WTC11 (cell line): ENCODE measurements at regions not wholly inside any gene's neighbourhood (a gene's known extent, or its start where the extent isn't known, plus 50 kb on each side); places are given as distances from the start of the nearest gene placed in this dataset.

Experiments used
- ATAC-seq: fragments of 200-7000 bp; cut with Tn5 transposase; 2 replicates; pipeline ENCODE4 v1.10.0; 2021; ENCODE audit warnings: mild to moderate bottlenecking, moderate library complexity
- CTCF ChIA-PET: fragments of 300-600 bp; sonication (Branson Sonifier 250); formaldehyde crosslinking; loops from one replicate; lab custom pipeline; 2021; ENCODE audit warnings: antibody characterized with exemption; lab: Charles Lee
- POLR2A ChIA-PET: fragments of 350-600 bp; sonication (Branson Sonifier 250); formaldehyde crosslinking; loops from one replicate; lab custom pipeline; 2021; ENCODE audit warnings: antibody characterized with exemption; lab: Charles Lee
- DNase-seq: peaks from one replicate; pipeline ENCODE4 v3.0.0; 2021; ENCODE audit warnings: low spot score
- H3K27ac Mint-ChIP-seq: 2 replicates; pipeline ENCODE4 v1.8.0; 2021; ENCODE audit warnings: mixed read lengths
- H3K27me3 Mint-ChIP-seq: 2 replicates; pipeline ENCODE4 v1.8.0; 2021; ENCODE audit warnings: low read depth, mild to moderate bottlenecking, moderate library complexity, mixed read lengths
- H3K36me3 Mint-ChIP-seq: 2 replicates; pipeline ENCODE4 v1.8.0; 2021; ENCODE audit warnings: mixed read lengths
- H3K4me1 Mint-ChIP-seq: 2 replicates; pipeline ENCODE4 v1.8.0; 2022; ENCODE audit warnings: mixed read lengths
- H3K4me3 Mint-ChIP-seq: 2 replicates; pipeline ENCODE4 v1.8.0; 2021; ENCODE audit warnings: mild to moderate bottlenecking, moderate library complexity, mixed read lengths
- H3K9me3 Mint-ChIP-seq: 2 replicates; pipeline ENCODE4 v1.8.0; 2021; ENCODE audit warnings: mixed read lengths
- ATF2 ChIP-seq: sonication (generic); formaldehyde crosslinking; IDR thresholded peaks from 2 replicates; pipeline ENCODE4 v1.8.1; 2022; ENCODE audit warnings: low read depth, missing genetic modification reagents, borderline replicate concordance
- ATF3 ChIP-seq: sonication (generic); formaldehyde crosslinking; conservative IDR thresholded peaks from 2 replicates; pipeline ENCODE4 v1.8.1; 2022; ENCODE audit warnings: mild to moderate bottlenecking, missing genetic modification reagents
- CBFB ChIP-seq: sonication (generic); formaldehyde crosslinking; IDR thresholded peaks from 2 replicates; pipeline ENCODE4 v1.8.1; 2022; ENCODE audit warnings: mild to moderate bottlenecking, low read depth, missing genetic modification reagents
- CDX4 ChIP-seq: fragments of 250-450 bp; sonication (Bioruptor Pico); IDR thresholded peaks from 2 replicates; pipeline ENCODE4 v1.9.0; 2021; ENCODE audit warnings: moderate library complexity, mild to moderate bottlenecking, inconsistent platforms, borderline replicate concordance
- CTCF ChIP-seq: fragments of 200-600 bp; IDR thresholded peaks from 2 replicates; pipeline ENCODE4 v1.8.0; 2022; ENCODE audit warnings: antibody characterized with exemption
- ESRRA ChIP-seq: sonication (generic); formaldehyde crosslinking; IDR thresholded peaks from 2 replicates; pipeline ENCODE4 v1.8.1; 2022; ENCODE audit warnings: mild to moderate bottlenecking, missing genetic modification reagents, borderline replicate concordance
- ETV6 ChIP-seq: sonication (generic); formaldehyde crosslinking; IDR thresholded peaks from 2 replicates; pipeline ENCODE4 v1.8.1; 2022; ENCODE audit warnings: mild to moderate bottlenecking, missing genetic modification reagents
- FOXJ3 ChIP-seq: sonication (generic); formaldehyde crosslinking; IDR thresholded peaks from 2 replicates; pipeline ENCODE4 v1.9.0; 2021; ENCODE audit warnings: missing genetic modification reagents, mild to moderate bottlenecking, borderline replicate concordance
- GRHL2 ChIP-seq: fragments of 250-450 bp; sonication (Bioruptor Pico); IDR thresholded peaks from 2 replicates; pipeline ENCODE4 v1.8.0; 2022; ENCODE audit warnings: mild to moderate bottlenecking, moderate library complexity; ENCODE audit not compliant: insufficient replicate concordance, severe bottlenecking
- JUN ChIP-seq: sonication (generic); formaldehyde crosslinking; IDR thresholded peaks from 2 replicates; pipeline ENCODE4 v1.8.0; 2023; ENCODE audit warnings: mild to moderate bottlenecking, missing genetic modification reagents
- KAT7 ChIP-seq: sonication (generic); formaldehyde crosslinking; IDR thresholded peaks from 2 replicates; pipeline ENCODE4 v1.8.1; 2023; ENCODE audit warnings: missing genetic modification reagents, mild to moderate bottlenecking, borderline replicate concordance
- MAX ChIP-seq: sonication (generic); formaldehyde crosslinking; IDR thresholded peaks from 2 replicates; pipeline ENCODE4 v1.8.0; 2022; ENCODE audit warnings: mild to moderate bottlenecking, missing genetic modification reagents
- NFATC4 ChIP-seq: fragments of 250-450 bp; sonication (Bioruptor Pico); IDR thresholded peaks from 2 replicates; pipeline ENCODE4 v1.9.0; 2021; ENCODE audit warnings: mild to moderate bottlenecking
- NR2C2 ChIP-seq: sonication (generic); formaldehyde crosslinking; IDR thresholded peaks from 2 replicates; pipeline ENCODE4 v1.8.0; 2022; ENCODE audit warnings: mild to moderate bottlenecking, missing genetic modification reagents
- NR3C1 ChIP-seq: sonication (generic); formaldehyde crosslinking; conservative IDR thresholded peaks from 2 replicates; pipeline ENCODE4 v1.8.1; 2023; ENCODE audit warnings: low read depth, mild to moderate bottlenecking, missing genetic modification reagents
- OVOL2 ChIP-seq: fragments of 250-450 bp; sonication (Bioruptor Pico); IDR thresholded peaks from 2 replicates; pipeline ENCODE4 v1.9.0; 2021; ENCODE audit warnings: mild to moderate bottlenecking, borderline replicate concordance
- PRDM15 ChIP-seq: sonication (generic); formaldehyde crosslinking; IDR thresholded peaks from 2 replicates; pipeline ENCODE4 v1.8.0; 2022; ENCODE audit warnings: missing genetic modification reagents
- RELA ChIP-seq: sonication (generic); formaldehyde crosslinking; IDR thresholded peaks from 2 replicates; pipeline ENCODE4 v1.8.1; 2022; ENCODE audit warnings: missing genetic modification reagents, mild to moderate bottlenecking, borderline replicate concordance
- SMAD4 ChIP-seq: sonication (generic); formaldehyde crosslinking; IDR thresholded peaks from 2 replicates; pipeline ENCODE4 v1.8.0; 2022; ENCODE audit warnings: mild to moderate bottlenecking, missing genetic modification reagents
- SOX15 ChIP-seq: fragments of 250-450 bp; sonication (Bioruptor Pico); IDR thresholded peaks from 2 replicates; pipeline ENCODE4 v1.9.0; 2021; ENCODE audit warnings: mild to moderate bottlenecking
- TCF7 ChIP-seq: sonication (generic); formaldehyde crosslinking; IDR thresholded peaks from 2 replicates; pipeline ENCODE4 v1.8.0; 2022; ENCODE audit warnings: mild to moderate bottlenecking, low read depth, missing genetic modification reagents, moderate library complexity
- TEAD4 ChIP-seq: sonication (generic); formaldehyde crosslinking; IDR thresholded peaks from 2 replicates; pipeline ENCODE4 v1.8.0; 2022; ENCODE audit warnings: mild to moderate bottlenecking, missing genetic modification reagents
- ZNF232 ChIP-seq: sonication (generic); formaldehyde crosslinking; IDR thresholded peaks from 2 replicates; pipeline ENCODE4 v1.8.0; 2022; ENCODE audit warnings: mild to moderate bottlenecking, missing genetic modification reagents
- ZNF396 ChIP-seq: fragments of 250-450 bp; sonication (Bioruptor Pico); IDR thresholded peaks from 2 replicates; pipeline ENCODE4 v1.8.0; 2021; ENCODE audit warnings: mild to moderate bottlenecking, moderate library complexity, borderline replicate concordance
- ZNF423 ChIP-seq: fragments of 250-450 bp; sonication (Bioruptor Pico); IDR thresholded peaks from 2 replicates; pipeline ENCODE4 v2.1.2; 2022; ENCODE audit warnings: mild to moderate bottlenecking, moderate library complexity

GRCh38 chr1:58839846-58840835 lies 56.3 kb upstream of the JUN start:
- Mint-ChIP-seq H3K9me3 (no peaks in the 10 kb centered on the region), H3K4me1 (no peaks in the 10 kb centered on the region), H3K27ac (no peak overlapping the region), H3K36me3 (no peaks in the 10 kb centered on the region), H3K27me3 (no peaks in the 10 kb centered on the region), H3K4me3 (no peak overlapping the region)
- no peak for TF ChIP-seq NFATC4
- TF ChIP-seq ATF2, result no peak
- no peak for TF ChIP-seq NR3C1
- TF ChIP-seq TCF7 (CRISPR knock-in tag), result no peak
- TF ChIP-seq MAX, result no peak
- no peak for TF ChIP-seq ESRRA
- no peak for TF ChIP-seq SOX15 (CRISPR knock-in tag)
- DNase-seq (no peak), ATAC-seq (no peak)
- POLR2A ChIA-PET, result no interaction called here
- CTCF ChIA-PET, result interaction anchor here (1.0 kb wide), 1 partner anchor 98 kb away, joined by 3 read pairs; no protein-coding TSS in a partner anchor

GRCh38 chr1:58841455-58841854 lies 57.6 kb upstream of the JUN start:
- Mint-ChIP-seq H3K4me1 (no peaks in the 10 kb centered on the region), H3K9me3 (no peaks in the 10 kb centered on the region), H3K4me3 (no peak overlapping the region), H3K36me3 (no peaks in the 10 kb centered on the region), H3K27me3 (no peaks in the 10 kb centered on the region), H3K27ac (no peak overlapping the region)
- POLR2A ChIA-PET, result no interaction called here
- no peak for TF ChIP-seq CDX4
- no peak for TF ChIP-seq KAT7
- no peak for TF ChIP-seq ZNF396 (CRISPR knock-in tag)
- no peak for TF ChIP-seq TEAD4 (CRISPR knock-in tag)
- peak; percentile 55; the same call in 1 of the 2 replicates for TF ChIP-seq CTCF
- TF ChIP-seq RELA (CRISPR knock-in tag), result no peak
- DNase-seq (peak; percentile 30), ATAC-seq (peak; percentile 84)
- CTCF ChIA-PET, result interaction anchor here (0.6 to 1.0 kb wide), 9 partner anchors 10 to 172 kb away, joined by 3 to 6 read pairs (median 5); partner anchors contain the start of gene JUN

GRCh38 chr1:58842941-58843340 lies 59.1 kb upstream of the JUN start:
- ATAC-seq (no peak), DNase-seq (no peak)
- TF ChIP-seq CBFB (no peak), SOX15 (CRISPR knock-in tag) (no peak), FOXJ3 (CRISPR knock-in tag) (no peak), GRHL2 (CRISPR knock-in tag) (no peak), JUN (no peak), NR2C2 (CRISPR knock-in tag) (no peak), OVOL2 (CRISPR knock-in tag) (no peak), SMAD4 (no peak), ZNF232 (no peak), PRDM15 (no peak), ZNF423 (CRISPR knock-in tag) (no peak), ETV6 (no peak), ATF3 (CRISPR knock-in tag) (no peak)
- Mint-ChIP-seq H3K4me3 (no peak overlapping the region), H3K27me3 (no peaks in the 10 kb centered on the region), H3K27ac (no peak overlapping the region), H3K4me1 (no peaks in the 10 kb centered on the region), H3K9me3 (no peaks in the 10 kb centered on the region), H3K36me3 (no peaks in the 10 kb centered on the region)
- POLR2A ChIA-PET, result no interaction called here
- CTCF ChIA-PET, result no interaction called here
